AG08396 (cell line): ENCODE measurements at regions not wholly inside any gene's neighbourhood (a gene's known extent, or its start where the extent isn't known, plus 50 kb on each side); places are given as distances from the start of the nearest gene placed in this dataset.
"Not testable (repeated sequence)": the region's sequence is repeated elsewhere in the genome, so short reads cannot be mapped to it uniquely, and the experiment has no call there.

Experiments used
- DNase-seq: peaks from one replicate; pipeline ENCODE4 v3.0.0; 2012; ENCODE audit warnings: low spot score, mixed read lengths

- not testable (repeated sequence) for DNase-seq
Measured at GRCh38 chr16:15307184-15307583, 70.9 kb downstream of the NPIPA5 start.

GRCh38 chr16:15305889-15306288 is 72.2 kb downstream of the NPIPA5 start:
- DNase-seq: peak; percentile 12

- not testable (repeated sequence) for DNase-seq
Measured at GRCh38 chr16:15303667-15304324, 74.3 kb downstream of the NPIPA5 start.

GRCh38 chr16:15297104-15297503 is 81.0 kb downstream of the NPIPA5 start:
- not testable (repeated sequence) for DNase-seq

- not testable (repeated sequence) for DNase-seq
Measured at GRCh38 chr16:15274796-15275195, 103.3 kb downstream of the NPIPA5 start.

- DNase-seq: not testable (repeated sequence)
Measured at GRCh38 chr16:15273964-15274363, 104.1 kb downstream of the NPIPA5 start.

- not testable (repeated sequence) for DNase-seq
Measured at GRCh38 chr16:15266941-15267340, 111.2 kb downstream of the NPIPA5 start.

- not testable (repeated sequence) for DNase-seq
Measured at GRCh38 chr16:15262212-15262611, 115.9 kb downstream of the NPIPA5 start.

- not testable (repeated sequence) for DNase-seq
Measured at GRCh38 chr16:15247971-15248370, 130.1 kb downstream of the NPIPA5 start.

GRCh38 chr16:15236674-15237323 is 141.3 kb downstream of the NPIPA5 start:
- not testable (repeated sequence) for DNase-seq

- DNase-seq: not testable (repeated sequence)
Measured at GRCh38 chr16:15235140-15235539, 141.1 kb upstream of the RRN3 start.

GRCh38 chr16:15234702-15235101 is 140.6 kb upstream of the RRN3 start:
- DNase-seq: not testable (repeated sequence)

- DNase-seq: not testable (repeated sequence)
Measured at GRCh38 chr16:15230432-15230831, 136.4 kb upstream of the RRN3 start.

- DNase-seq: not testable (repeated sequence)
Measured at GRCh38 chr16:15229661-15230060, 135.6 kb upstream of the RRN3 start.

GRCh38 chr16:15224651-15225050 is 130.6 kb upstream of the RRN3 start:
- not testable (repeated sequence) for DNase-seq

- not testable (repeated sequence) for DNase-seq
Measured at GRCh38 chr16:15223398-15223797, 129.3 kb upstream of the RRN3 start.

GRCh38 chr16:15219679-15220615 is 125.9 kb upstream of the RRN3 start:
- DNase-seq: not testable (repeated sequence)

- DNase-seq: not testable (repeated sequence)
Measured at GRCh38 chr16:15218856-15219500, 124.9 kb upstream of the RRN3 start.

- not testable (repeated sequence) for DNase-seq
Measured at GRCh38 chr16:15207202-15207981, 113.3 kb upstream of the RRN3 start.

GRCh38 chr16:15206439-15206838 is 112.4 kb upstream of the RRN3 start:
- not testable (repeated sequence) for DNase-seq

GRCh38 chr16:15205939-15206338 is 111.9 kb upstream of the RRN3 start:
- DNase-seq: not testable (repeated sequence)
